ENCODE measurements at regions not wholly inside any gene's neighbourhood (a gene's known extent, or its start where the extent isn't known, plus 50 kb on each side); places are given as distances from the start of the nearest gene placed in this dataset.

GRCh38 chr5:179431221-179431824 is 86.1 kb upstream of the ADAMTS2 start:
- ATAC-seq (no peak), DNase-seq (ENCODE audit: low spot score) (no peak)

GRCh38 chr5:179430193-179431175 is 85.2 kb upstream of the ADAMTS2 start:
- ATAC-seq (no peak), DNase-seq (ENCODE audit: low spot score) (no peak)

GRCh38 chr5:179427676-179428056 is 82.4 kb upstream of the ADAMTS2 start:
- DNase-seq (ENCODE audit: low spot score) (no peak), ATAC-seq (no peak)

GRCh38 chr5:179427032-179427675 is 81.9 kb upstream of the ADAMTS2 start:
- DNase-seq (ENCODE audit: low spot score): no peak

GRCh38 chr5:179422908-179423481 is 77.7 kb upstream of the ADAMTS2 start:
- no peak for DNase-seq (ENCODE audit: low spot score)
- no peak for ATAC-seq

More at GRCh38 chr5:179427032-179427675, 81.9 kb upstream of the ADAMTS2 start:
- no peak for ATAC-seq

GRCh38 chr5:179422213-179422855 is 77.1 kb upstream of the ADAMTS2 start:
- ATAC-seq (no peak), DNase-seq (ENCODE audit: low spot score) (no peak)

GRCh38 chr5:179421144-179421901 is 76.1 kb upstream of the ADAMTS2 start:
- ATAC-seq (no peak), DNase-seq (ENCODE audit: low spot score) (no peak)

- no peak for ATAC-seq
Observed at GRCh38 chr5:179420476-179420875, 75.2 kb upstream of the ADAMTS2 start.

GRCh38 chr5:179418972-179419371 is 73.7 kb upstream of the ADAMTS2 start:
- DNase-seq (ENCODE audit: low spot score) (no peak), ATAC-seq (no peak)

More at GRCh38 chr5:179420476-179420875, 75.2 kb upstream of the ADAMTS2 start:
- DNase-seq (ENCODE audit: low spot score): no peak

- ATAC-seq: no peak
- no peak for DNase-seq (ENCODE audit: low spot score)
Observed at GRCh38 chr5:179417696-179418095, 72.4 kb upstream of the ADAMTS2 start.

GRCh38 chr5:179417016-179417415 is 71.8 kb upstream of the ADAMTS2 start:
- ATAC-seq (no peak), DNase-seq (ENCODE audit: low spot score) (no peak)

- ATAC-seq (no peak), DNase-seq (ENCODE audit: low spot score) (peak; percentile 33)
Observed at GRCh38 chr5:179416114-179416822, 71.0 kb upstream of the ADAMTS2 start.

GRCh38 chr5:179415291-179416060 is 70.2 kb upstream of the ADAMTS2 start:
- peak; percentile 27 for DNase-seq (ENCODE audit: low spot score)
- no peak for ATAC-seq

- DNase-seq (ENCODE audit: low spot score) (peak; percentile 39), ATAC-seq (peak; percentile 14)
Observed at GRCh38 chr5:179414459-179415261, 69.4 kb upstream of the ADAMTS2 start.

GRCh38 chr5:179413711-179414458 is 68.6 kb upstream of the ADAMTS2 start:
- DNase-seq (ENCODE audit: low spot score): peak; percentile 26
- no peak for ATAC-seq

GRCh38 chr5:179413086-179413690 is 67.9 kb upstream of the ADAMTS2 start:
- ATAC-seq: no peak
- DNase-seq (ENCODE audit: low spot score): peak; percentile 33

Data from left lobe of liver (tissue), 2 donors.